ENCODE measurements at regions not wholly inside any gene's neighbourhood (a gene's known extent, or its start where the extent isn't known, plus 50 kb on each side); places are given as distances from the start of the nearest gene placed in this dataset.

- peaks cover 7% of the 10 kb centered on the region for H3K27me3 Mint-ChIP-seq
- H3K4me1 Mint-ChIP-seq, result peaks cover 3% of the 10 kb centered on the region
- H3K4me3 Mint-ChIP-seq, result no peak overlapping the region
- H3K36me3 Mint-ChIP-seq (ENCODE audit: low read depth), result peaks cover 2% of the 10 kb centered on the region
- H3K9me3 ChIP-seq (ENCODE audit: control insufficient read depth, low read length, poor library complexity, severe bottlenecking), result no peaks in the 10 kb centered on the region
- ATAC-seq (no peak), DNase-seq (no peak)
- H3K27ac Mint-ChIP-seq, result no peak overlapping the region
These were observed 518.0 kb upstream of the KLF6 start for GRCh38 chr10:4303045-4303444.

- peaks cover 3% of the 10 kb centered on the region for H3K4me1 Mint-ChIP-seq
- H3K27me3 Mint-ChIP-seq, result peaks cover 7% of the 10 kb centered on the region
- H3K27ac Mint-ChIP-seq, result no peak overlapping the region
- no peak for ATAC-seq
- no peak overlapping the region for H3K4me3 Mint-ChIP-seq
- DNase-seq, result no peak
- H3K36me3 Mint-ChIP-seq (ENCODE audit: low read depth), result peaks cover 2% of the 10 kb centered on the region
- no peaks in the 10 kb centered on the region for H3K9me3 ChIP-seq (ENCODE audit: control insufficient read depth, low read length, poor library complexity, severe bottlenecking)
These were observed 516.5 kb upstream of the KLF6 start for GRCh38 chr10:4301291-4302045.

GRCh38 chr10:4296161-4296560 lies 511.2 kb upstream of the KLF6 start:
- no peaks in the 10 kb centered on the region for H3K4me1 Mint-ChIP-seq
- H3K36me3 Mint-ChIP-seq (ENCODE audit: low read depth), result no peaks in the 10 kb centered on the region
- no peak overlapping the region for H3K4me3 Mint-ChIP-seq
- no peak for ATAC-seq
- H3K9me3 ChIP-seq (ENCODE audit: control insufficient read depth, low read length, poor library complexity, severe bottlenecking), result no peaks in the 10 kb centered on the region
- no peak for DNase-seq
- no peak overlapping the region for H3K27ac Mint-ChIP-seq
- H3K27me3 Mint-ChIP-seq, result no peaks in the 10 kb centered on the region

GRCh38 chr10:4294996-4295792 lies 510.2 kb upstream of the KLF6 start:
- no peaks in the 10 kb centered on the region for H3K36me3 Mint-ChIP-seq (ENCODE audit: low read depth)
- no peak for DNase-seq
- H3K9me3 ChIP-seq (ENCODE audit: control insufficient read depth, low read length, poor library complexity, severe bottlenecking), result no peaks in the 10 kb centered on the region
- no peak overlapping the region for H3K27ac Mint-ChIP-seq
- ATAC-seq, result no peak
- no peaks in the 10 kb centered on the region for H3K4me1 Mint-ChIP-seq
- H3K4me3 Mint-ChIP-seq, result no peak overlapping the region
- H3K27me3 Mint-ChIP-seq, result no peaks in the 10 kb centered on the region

- DNase-seq (no peak), ATAC-seq (no peak)
- Mint-ChIP-seq H3K4me3 (no peak overlapping the region), H3K36me3 (ENCODE audit: low read depth) (no peaks in the 10 kb centered on the region), H3K27ac (no peak overlapping the region), H3K4me1 (no peaks in the 10 kb centered on the region), H3K27me3 (no peaks in the 10 kb centered on the region)
- no peaks in the 10 kb centered on the region for H3K9me3 ChIP-seq (ENCODE audit: control insufficient read depth, low read length, poor library complexity, severe bottlenecking)
These were observed 509.3 kb upstream of the KLF6 start for GRCh38 chr10:4294271-4294670.

GRCh38 chr10:4291990-4292389 lies 507.0 kb upstream of the KLF6 start:
- no peak overlapping the region for H3K27ac Mint-ChIP-seq
- H3K4me1 Mint-ChIP-seq, result peaks cover 3% of the 10 kb centered on the region
- H3K4me3 Mint-ChIP-seq, result no peak overlapping the region
- DNase-seq, result no peak
- no peaks in the 10 kb centered on the region for H3K27me3 Mint-ChIP-seq
- H3K36me3 Mint-ChIP-seq (ENCODE audit: low read depth), result no peaks in the 10 kb centered on the region
- no peak for ATAC-seq
- no peaks in the 10 kb centered on the region for H3K9me3 ChIP-seq (ENCODE audit: control insufficient read depth, low read length, poor library complexity, severe bottlenecking)

GRCh38 chr10:4285121-4285520 lies 500.1 kb upstream of the KLF6 start:
- Mint-ChIP-seq H3K4me1 (peaks cover 11% of the 10 kb centered on the region), H3K27me3 (peaks cover 7% of the 10 kb centered on the region), H3K36me3 (ENCODE audit: low read depth) (no peaks in the 10 kb centered on the region), H3K27ac (peak overlapping the region; percentile 32), H3K4me3 (no peak overlapping the region)
- peak; percentile 56 for ATAC-seq
- DNase-seq, result no peak
- H3K9me3 ChIP-seq (ENCODE audit: control insufficient read depth, low read length, poor library complexity, severe bottlenecking), result no peaks in the 10 kb centered on the region

GRCh38 chr10:4283846-4284610 lies 499.0 kb upstream of the KLF6 start:
- Mint-ChIP-seq H3K27ac (no peak overlapping the region), H3K36me3 (ENCODE audit: low read depth) (no peaks in the 10 kb centered on the region), H3K27me3 (peaks cover 7% of the 10 kb centered on the region), H3K4me1 (peaks cover 13% of the 10 kb centered on the region), H3K4me3 (no peak overlapping the region)
- no peak for ATAC-seq
- DNase-seq, result no peak
- no peaks in the 10 kb centered on the region for H3K9me3 ChIP-seq (ENCODE audit: control insufficient read depth, low read length, poor library complexity, severe bottlenecking)

- peaks cover 7% of the 10 kb centered on the region for H3K27me3 Mint-ChIP-seq
- DNase-seq (no peak), ATAC-seq (no peak)
- no peak overlapping the region for H3K4me3 Mint-ChIP-seq
- no peaks in the 10 kb centered on the region for H3K36me3 Mint-ChIP-seq (ENCODE audit: low read depth)
- H3K9me3 ChIP-seq (ENCODE audit: control insufficient read depth, low read length, poor library complexity, severe bottlenecking), result no peaks in the 10 kb centered on the region
- H3K27ac Mint-ChIP-seq, result peak overlapping the region; percentile 2
- H3K4me1 Mint-ChIP-seq, result peaks cover 11% of the 10 kb centered on the region
These were observed 497.5 kb upstream of the KLF6 start for GRCh38 chr10:4282496-4282895.

- Mint-ChIP-seq H3K27ac (no peak overlapping the region), H3K4me1 (peaks cover 9% of the 10 kb centered on the region), H3K27me3 (peaks cover 11% of the 10 kb centered on the region), H3K4me3 (no peak overlapping the region), H3K36me3 (ENCODE audit: low read depth) (no peaks in the 10 kb centered on the region)
- no peaks in the 10 kb centered on the region for H3K9me3 ChIP-seq (ENCODE audit: control insufficient read depth, low read length, poor library complexity, severe bottlenecking)
- DNase-seq, result no peak
- ATAC-seq, result no peak
These were observed 496.3 kb upstream of the KLF6 start for GRCh38 chr10:4281190-4281825.

GRCh38 chr10:4280461-4281189 lies 495.6 kb upstream of the KLF6 start:
- Mint-ChIP-seq H3K27me3 (peaks cover 11% of the 10 kb centered on the region), H3K27ac (no peak overlapping the region), H3K4me1 (peaks cover 6% of the 10 kb centered on the region), H3K36me3 (ENCODE audit: low read depth) (no peaks in the 10 kb centered on the region), H3K4me3 (no peak overlapping the region)
- DNase-seq (no peak), ATAC-seq (no peak)
- H3K9me3 ChIP-seq (ENCODE audit: control insufficient read depth, low read length, poor library complexity, severe bottlenecking), result no peaks in the 10 kb centered on the region

- no peak overlapping the region for H3K4me3 Mint-ChIP-seq
These were observed 494.6 kb upstream of the KLF6 start for GRCh38 chr10:4279655-4280054.

More at GRCh38 chr10:4279655-4280054, 494.6 kb upstream of the KLF6 start:
- H3K9me3 ChIP-seq (ENCODE audit: control insufficient read depth, low read length, poor library complexity, severe bottlenecking), result no peaks in the 10 kb centered on the region
- Mint-ChIP-seq H3K4me1 (peaks cover 2% of the 10 kb centered on the region), H3K36me3 (ENCODE audit: low read depth) (no peaks in the 10 kb centered on the region), H3K27me3 (peaks cover 11% of the 10 kb centered on the region), H3K27ac (no peak overlapping the region)
- no peak for DNase-seq
- ATAC-seq, result no peak
